HG03066 (cell line): ENCODE measurements at regions not wholly inside any gene's neighbourhood (a gene's known extent, or its start where the extent isn't known, plus 50 kb on each side); places are given as distances from the start of the nearest gene placed in this dataset.
"Not testable (repeated sequence)": the region's sequence is repeated elsewhere in the genome, so short reads cannot be mapped to it uniquely, and the experiment has no call there.

ENCODE experiments used
- ATAC-seq: cut with Tn5 transposase; IDR thresholded peaks from one replicate; pipeline ENCODE4 v1.9.1; 2021; ENCODE audit warnings: low read depth; ENCODE audit not compliant: unreplicated experiment

- no peak for ATAC-seq
These were observed 178.6 kb upstream of the RGS17 start for GRCh38 chr6:153309651-153310050.

- no peak for ATAC-seq
These were observed 171.1 kb upstream of the RGS17 start for GRCh38 chr6:153302133-153302532.

- ATAC-seq, result no peak
These were observed 170.5 kb upstream of the RGS17 start for GRCh38 chr6:153301602-153302001.

GRCh38 chr6:153282456-153282855 is 151.4 kb upstream of the RGS17 start:
- not testable (repeated sequence) for ATAC-seq

GRCh38 chr6:153275997-153276396 is 144.9 kb upstream of the RGS17 start:
- ATAC-seq, result no peak

- no peak for ATAC-seq
These were observed 141.3 kb upstream of the RGS17 start for GRCh38 chr6:153272201-153272980.

- ATAC-seq, result no peak
These were observed 132.4 kb upstream of the RGS17 start for GRCh38 chr6:153263489-153263888.

- ATAC-seq, result no peak
These were observed 120.2 kb upstream of the RGS17 start for GRCh38 chr6:153251326-153251725.

GRCh38 chr6:153237670-153238069 is 106.6 kb upstream of the RGS17 start:
- no peak for ATAC-seq

- no peak for ATAC-seq
These were observed 100.1 kb upstream of the RGS17 start for GRCh38 chr6:153231048-153231646.

- ATAC-seq, result no peak
These were observed 87.2 kb upstream of the RGS17 start for GRCh38 chr6:153218184-153218792.

- no peak for ATAC-seq
These were observed 85.7 kb upstream of the RGS17 start for GRCh38 chr6:153216789-153217188.

- ATAC-seq, result no peak
These were observed 84.2 kb upstream of the RGS17 start for GRCh38 chr6:153215242-153215641.

GRCh38 chr6:153214436-153214835 is 83.4 kb upstream of the RGS17 start:
- no peak for ATAC-seq

GRCh38 chr6:153210083-153210482 is 79.0 kb upstream of the RGS17 start:
- ATAC-seq, result peak; percentile 91

- ATAC-seq, result no peak
These were observed 77.6 kb upstream of the RGS17 start for GRCh38 chr6:153208706-153209105.

GRCh38 chr6:153207617-153208016 is 76.5 kb upstream of the RGS17 start:
- ATAC-seq, result no peak

GRCh38 chr6:153207006-153207405 is 75.9 kb upstream of the RGS17 start:
- ATAC-seq, result no peak

- no peak for ATAC-seq
These were observed 62.1 kb upstream of the RGS17 start for GRCh38 chr6:153192943-153193885.

GRCh38 chr6:153183925-153184324 is 52.8 kb upstream of the RGS17 start:
- ATAC-seq, result no peak
